Peyer's patch (tissue), 4 donors: ENCODE measurements at regions not wholly inside any gene's neighbourhood (a gene's known extent, or its start where the extent isn't known, plus 50 kb on each side); places are given as distances from the start of the nearest gene placed in this dataset.

Source experiments
- DNase-seq, 3 donors: peaks; one replicate each; pipeline ENCODE4 v3.0.0-alpha.2; 2017 to 2019
- H3K27ac ChIP-seq, 4 donors: fragments of 200-600 bp; sonication (generic); one replicate each; pipeline ENCODE4 v1.5.1; 2016 to 2019
- H3K27me3 ChIP-seq, 2 donors: fragments of 200-600 bp; sonication (generic); one replicate each; pipeline ENCODE4 v1.5.1; 2019
- H3K36me3 ChIP-seq, 3 donors: fragments of 200-600 bp; sonication (generic); one replicate each; pipeline ENCODE4 v1.5.1; 2016 to 2019
- H3K4me1 ChIP-seq, 4 donors: fragments of 200-600 bp; sonication (generic); one replicate each; pipeline ENCODE4 v1.5.1; 2016 to 2019
- H3K4me3 ChIP-seq, 4 donors: fragments of 200-600 bp; sonication (generic); 1 replicate in 3 of 4; 2 replicates in 1 of 4; pipeline ENCODE4 v1.5.1; 2016 to 2019; ENCODE audit warnings: mild to moderate bottlenecking in 1 of 4
- H3K9me3 ChIP-seq, 4 donors: fragments of 200-600 bp; sonication (generic); one replicate each; pipeline ENCODE4 v1.5.1; 2016 to 2019; ENCODE audit warnings: mild to moderate bottlenecking in 1 of 4
- POLR2A ChIP-seq, 2 donors: fragments of 450-650 bp; IDR thresholded peaks; one replicate each; pipeline ENCODE4 v1.5.1; 2017; ENCODE audit warnings: antibody characterized with exemption in 2 of 2, mild to moderate bottlenecking in 2 of 2, moderate library complexity in 2 of 2
- TF ChIP-seq, protein P1 (sequence below), 6 experiments: fragments of 450-650 bp in 4 of 6; fragments of 200-600 bp in 2 of 6; sonication (generic) in 1 of 6; IDR thresholded peaks; one replicate each; pipeline ENCODE4 v1.5.1; 2017 to 2019; ENCODE audit warnings: antibody characterized with exemption in 6 of 6, mild to moderate bottlenecking in 3 of 6, moderate library complexity in 1 of 6

DNA sequence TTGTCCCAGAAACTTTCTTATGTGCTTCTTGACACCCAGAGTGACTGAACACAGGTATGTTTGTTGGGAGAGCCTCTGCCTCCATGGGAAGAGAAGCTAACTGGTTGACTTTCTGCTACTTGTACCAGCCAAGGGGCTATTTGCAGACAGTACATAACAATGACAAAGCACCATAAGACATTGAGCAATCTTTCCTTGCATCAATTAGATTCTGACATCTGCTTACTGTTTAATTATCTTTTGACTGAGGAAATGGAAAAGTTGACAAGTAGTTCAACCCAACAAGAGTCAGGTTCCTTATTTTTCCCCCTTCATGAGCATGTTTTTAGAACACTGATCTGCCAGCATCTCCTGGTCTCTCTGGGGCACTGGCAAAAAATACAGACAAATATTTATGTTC is 157.7 kb downstream of the RPLP1 start:
- no peaks in the 10 kb centered on the region for H3K9me3 ChIP-seq
- no peaks in the 10 kb centered on the region for H3K4me1 ChIP-seq
- no peaks in the 10 kb centered on the region for H3K27me3 ChIP-seq
- no peak overlapping the region for H3K4me3 ChIP-seq
- no peak overlapping the region for H3K27ac ChIP-seq
- no peak for DNase-seq
- H3K36me3 ChIP-seq: no peaks in the 10 kb centered on the region
- no peak for TF ChIP-seq POLR2A (IDR thresholded peaks at IDR 0.05)
- TF ChIP-seq, protein P1, sequence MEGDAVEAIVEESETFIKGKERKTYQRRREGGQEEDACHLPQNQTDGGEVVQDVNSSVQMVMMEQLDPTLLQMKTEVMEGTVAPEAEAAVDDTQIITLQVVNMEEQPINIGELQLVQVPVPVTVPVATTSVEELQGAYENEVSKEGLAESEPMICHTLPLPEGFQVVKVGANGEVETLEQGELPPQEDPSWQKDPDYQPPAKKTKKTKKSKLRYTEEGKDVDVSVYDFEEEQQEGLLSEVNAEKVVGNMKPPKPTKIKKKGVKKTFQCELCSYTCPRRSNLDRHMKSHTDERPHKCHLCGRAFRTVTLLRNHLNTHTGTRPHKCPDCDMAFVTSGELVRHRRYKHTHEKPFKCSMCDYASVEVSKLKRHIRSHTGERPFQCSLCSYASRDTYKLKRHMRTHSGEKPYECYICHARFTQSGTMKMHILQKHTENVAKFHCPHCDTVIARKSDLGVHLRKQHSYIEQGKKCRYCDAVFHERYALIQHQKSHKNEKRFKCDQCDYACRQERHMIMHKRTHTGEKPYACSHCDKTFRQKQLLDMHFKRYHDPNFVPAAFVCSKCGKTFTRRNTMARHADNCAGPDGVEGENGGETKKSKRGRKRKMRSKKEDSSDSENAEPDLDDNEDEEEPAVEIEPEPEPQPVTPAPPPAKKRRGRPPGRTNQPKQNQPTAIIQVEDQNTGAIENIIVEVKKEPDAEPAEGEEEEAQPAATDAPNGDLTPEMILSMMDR (IDR thresholded peaks at IDR 0.05): no peak

DNA sequence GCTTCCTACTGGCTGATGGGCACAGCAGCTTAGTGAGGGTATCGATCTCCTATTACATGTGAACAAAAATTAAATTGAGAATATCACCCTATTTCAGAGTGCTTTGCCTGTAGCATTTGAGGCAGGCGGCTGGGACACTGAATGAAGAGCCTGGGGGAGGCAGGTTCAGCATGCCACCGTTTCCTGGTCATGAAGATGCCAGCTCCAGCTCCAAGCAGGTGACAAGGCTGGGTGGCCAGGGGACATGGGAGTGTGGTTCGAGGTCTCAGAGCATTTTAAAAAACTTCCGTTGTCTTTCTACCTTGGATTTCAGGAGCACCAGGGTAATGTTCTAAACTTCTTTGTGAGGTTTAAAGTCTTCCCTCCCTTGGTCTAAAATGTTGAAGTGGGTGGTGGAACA is 158.2 kb downstream of the RPLP1 start:
- DNase-seq: peak in 1 of 3 donors; percentile 9
- TF ChIP-seq, protein P1 (IDR thresholded peaks at IDR 0.05): no peak
- no peak for TF ChIP-seq POLR2A (IDR thresholded peaks at IDR 0.05)
- no peaks in the 10 kb centered on the region for H3K9me3 ChIP-seq
- no peak overlapping the region for H3K27ac ChIP-seq
- no peaks in the 10 kb centered on the region for H3K36me3 ChIP-seq
- no peaks in the 10 kb centered on the region for H3K27me3 ChIP-seq
- H3K4me3 ChIP-seq: no peak overlapping the region
- H3K4me1 ChIP-seq: no peaks in the 10 kb centered on the region

DNA sequence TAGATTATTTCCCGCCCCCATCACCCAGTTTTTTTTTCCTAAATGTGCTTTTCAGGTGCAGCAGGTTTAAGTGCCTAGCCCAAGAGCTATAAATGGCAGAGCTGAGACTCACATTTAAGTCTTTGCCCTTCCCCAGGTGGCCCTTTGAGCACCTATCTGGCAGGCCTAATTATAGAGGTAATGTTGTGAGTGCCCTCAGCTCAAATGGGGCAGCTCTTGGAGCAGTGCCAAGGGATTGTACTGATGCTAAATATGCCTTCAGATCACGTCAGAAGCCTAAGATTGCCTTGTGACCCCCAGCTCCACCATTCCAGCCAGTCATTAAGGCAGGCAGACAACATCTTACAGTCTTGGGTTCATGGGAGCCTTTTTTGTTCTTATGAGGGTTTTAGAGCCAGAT is 159.5 kb downstream of the RPLP1 start:
- peak in 1 of 3 donors; percentile 31 for DNase-seq
- no peaks in the 10 kb centered on the region for H3K36me3 ChIP-seq
- no peaks in the 10 kb centered on the region for H3K9me3 ChIP-seq
- no peak for TF ChIP-seq POLR2A (IDR thresholded peaks at IDR 0.05)
- TF ChIP-seq, protein P1 (IDR thresholded peaks at IDR 0.05): no peak
- no peak overlapping the region for H3K27ac ChIP-seq
- no peak overlapping the region for H3K4me3 ChIP-seq
- no peaks in the 10 kb centered on the region for H3K4me1 ChIP-seq
- no peaks in the 10 kb centered on the region for H3K27me3 ChIP-seq

DNA sequence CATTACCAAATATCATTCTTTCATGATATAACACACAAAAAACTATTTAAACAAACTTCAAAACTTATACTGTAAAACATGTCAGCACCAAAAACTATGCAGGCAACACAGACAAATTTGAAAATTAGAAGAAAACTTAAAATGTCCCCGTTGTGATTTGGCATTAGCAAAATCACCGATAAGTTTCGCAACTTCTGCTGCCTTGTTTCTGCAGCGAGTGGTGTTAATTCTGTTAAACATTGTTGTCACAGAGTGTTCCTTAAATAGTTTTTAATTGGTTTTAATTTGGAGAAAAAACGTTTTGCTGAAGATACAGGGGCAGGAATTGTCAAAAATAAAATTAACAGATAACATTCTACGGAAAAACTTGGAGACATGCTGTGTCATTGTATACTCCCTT is 160.6 kb downstream of the RPLP1 start:
- Histone ChIP-seq H3K27me3 (no peaks in the 10 kb centered on the region), H3K9me3 (no peaks in the 10 kb centered on the region), H3K27ac (no peak overlapping the region), H3K4me3 (no peak overlapping the region), H3K36me3 (no peaks in the 10 kb centered on the region), H3K4me1 (no peaks in the 10 kb centered on the region)
- no peak for DNase-seq
- no peak for TF ChIP-seq POLR2A (IDR thresholded peaks at IDR 0.05)
- TF ChIP-seq, protein P1 (IDR thresholded peaks at IDR 0.05): no peak

DNA sequence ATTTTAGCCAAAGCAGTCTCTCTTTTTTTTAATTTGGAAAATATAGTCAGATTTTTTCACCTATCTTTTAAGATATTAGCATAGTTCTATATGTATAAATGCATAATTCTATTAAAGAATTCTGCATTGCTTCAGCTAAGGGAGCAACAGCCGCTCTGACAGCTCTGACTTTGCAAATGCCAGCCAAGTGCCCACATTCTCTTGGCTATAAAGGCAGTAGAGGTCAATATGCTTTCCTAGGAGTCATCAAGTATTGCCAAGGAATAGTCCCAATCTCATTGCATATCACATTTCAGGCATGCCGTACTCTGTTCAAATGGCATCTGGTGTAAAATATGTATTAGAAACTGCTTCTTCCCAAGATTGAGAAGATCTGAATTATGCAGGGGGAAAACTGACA is 161.4 kb downstream of the RPLP1 start:
- Histone ChIP-seq H3K27me3 (no peaks in the 10 kb centered on the region), H3K4me1 (no peaks in the 10 kb centered on the region), H3K36me3 (no peaks in the 10 kb centered on the region), H3K9me3 (no peaks in the 10 kb centered on the region), H3K27ac (no peak overlapping the region), H3K4me3 (no peak overlapping the region)
- DNase-seq: no peak
- TF ChIP-seq POLR2A (IDR thresholded peaks at IDR 0.05): no peak
- TF ChIP-seq, protein P1 (IDR thresholded peaks at IDR 0.05): no peak

DNA sequence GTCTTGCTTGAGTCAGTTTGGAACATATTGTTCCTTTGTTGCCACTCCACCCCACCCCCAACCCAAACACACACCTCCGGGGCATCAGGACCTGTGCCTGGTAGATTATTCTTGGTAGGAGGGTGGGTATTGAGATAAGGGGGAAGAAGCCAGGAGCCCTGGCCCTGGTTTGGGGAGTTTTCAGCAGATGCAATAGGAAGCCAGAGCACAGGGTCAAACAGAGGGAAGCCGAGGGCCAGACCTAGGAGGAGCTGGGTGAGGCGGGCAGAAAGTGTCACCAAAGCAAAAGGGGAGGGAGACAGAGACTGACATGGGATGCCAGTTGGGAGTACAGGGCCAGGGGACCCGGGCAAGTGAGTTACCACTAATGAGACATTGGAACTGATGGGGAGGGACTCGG is 163.1 kb downstream of the RPLP1 start:
- H3K4me1 ChIP-seq: no peaks in the 10 kb centered on the region
- no peak overlapping the region for H3K4me3 ChIP-seq
- no peaks in the 10 kb centered on the region for H3K36me3 ChIP-seq
- no peak for TF ChIP-seq POLR2A (IDR thresholded peaks at IDR 0.05)
- TF ChIP-seq, protein P1 (IDR thresholded peaks at IDR 0.05): no peak
- H3K27me3 ChIP-seq: no peaks in the 10 kb centered on the region
- no peaks in the 10 kb centered on the region for H3K9me3 ChIP-seq
- no peak overlapping the region for H3K27ac ChIP-seq
- DNase-seq: no peak
